BJ (cell line): ENCODE measurements at regions not wholly inside any gene's neighbourhood (a gene's known extent, or its start where the extent isn't known, plus 50 kb on each side); places are given as distances from the start of the nearest gene placed in this dataset.

ENCODE experiments used
- CTCF ChIA-PET: fragments of 350-600 bp; formaldehyde crosslinking; extraction: SDS; loops from one replicate; lab custom pipeline; 2021; ENCODE audit warnings: antibody characterized with exemption, inconsistent platforms; lab: Yijun Ruan, JAX
- POLR2A ChIA-PET: fragments of 300-600 bp; sonication (Branson Sonifier 250); formaldehyde crosslinking; extraction: SDS; loops from one replicate; lab custom pipeline; 2021; ENCODE audit warnings: antibody characterized with exemption; lab: Charles Lee
- DNase-seq: peaks from one replicate; pipeline ENCODE4 v3.0.0-alpha.2; 2011; ENCODE audit warnings: low read depth
- H3K27me3 ChIP-seq: 2 replicates; pipeline ENCODE4 v1.6.0; 2011; ENCODE audit warnings: low read length; ENCODE audit not compliant: control insufficient read depth, insufficient read depth
- H3K36me3 ChIP-seq: 2 replicates; pipeline ENCODE4 v1.5.1; 2011; ENCODE audit warnings: low read length; ENCODE audit not compliant: control insufficient read depth, insufficient read depth
- H3K4me3 ChIP-seq: 2 replicates; pipeline ENCODE4 v1.5.1; 2011; ENCODE audit warnings: low read depth, mild to moderate bottlenecking, control low read depth, low read length
- CTCF ChIP-seq: IDR thresholded peaks from 2 replicates; pipeline ENCODE4 v1.5.1; 2011; ENCODE audit warnings: low read depth, mild to moderate bottlenecking, control low read depth, inconsistent platforms, low read length, moderate library complexity; ENCODE audit not compliant: insufficient read depth

- H3K36me3 ChIP-seq: no peaks in the 10 kb centered on the region
- no peak for TF ChIP-seq CTCF
- CTCF ChIA-PET: interaction anchor here (1.2 kb wide), 1 partner anchor 14 kb away, joined by 3 read pairs; no protein-coding TSS in a partner anchor
- POLR2A ChIA-PET: no interaction called here
- no peak for DNase-seq
- H3K27me3 ChIP-seq: no peaks in the 10 kb centered on the region
- no peak overlapping the region for H3K4me3 ChIP-seq
Measured at GRCh38 chr6:6772751-6773150, 184.2 kb downstream of the LY86 start.

- no peak for TF ChIP-seq CTCF
- no peaks in the 10 kb centered on the region for H3K27me3 ChIP-seq
- H3K36me3 ChIP-seq: no peaks in the 10 kb centered on the region
- POLR2A ChIA-PET: no interaction called here
- no peak overlapping the region for H3K4me3 ChIP-seq
- no peak for DNase-seq
- CTCF ChIA-PET: interaction anchor here (1.0 kb wide), 1 partner anchor 15 kb away, joined by 4 read pairs; no protein-coding TSS in a partner anchor
Measured at GRCh38 chr6:6775074-6775473, 186.6 kb downstream of the LY86 start.

- no peak for TF ChIP-seq CTCF
- H3K27me3 ChIP-seq: no peaks in the 10 kb centered on the region
- DNase-seq: no peak
- no peak overlapping the region for H3K4me3 ChIP-seq
- POLR2A ChIA-PET: no interaction called here
- no peaks in the 10 kb centered on the region for H3K36me3 ChIP-seq
- CTCF ChIA-PET: no interaction called here
Measured at GRCh38 chr6:6780231-6780630, 191.7 kb downstream of the LY86 start.

- Histone ChIP-seq H3K36me3 (no peaks in the 10 kb centered on the region), H3K27me3 (no peaks in the 10 kb centered on the region), H3K4me3 (no peak overlapping the region)
- DNase-seq: peak; percentile 15
- POLR2A ChIA-PET: no interaction called here
- CTCF ChIA-PET: interaction anchor here (0.7 kb wide), 1 partner anchor 22 kb away, joined by 3 read pairs; no protein-coding TSS in a partner anchor
- TF ChIP-seq CTCF: no peak
Measured at GRCh38 chr6:6781172-6781872, 192.8 kb downstream of the LY86 start.

- ChIA-PET CTCF (interaction anchor here (0.7 kb wide), 1 partner anchor 22 kb away, joined by 3 read pairs; no protein-coding TSS in a partner anchor), POLR2A (no interaction called here)
- DNase-seq: no peak
- Histone ChIP-seq H3K4me3 (no peak overlapping the region), H3K36me3 (no peaks in the 10 kb centered on the region), H3K27me3 (no peaks in the 10 kb centered on the region)
- no peak for TF ChIP-seq CTCF
Measured at GRCh38 chr6:6781873-6782227, 193.3 kb downstream of the LY86 start.
